ENCODE measurements at regions not wholly inside any gene's neighbourhood (a gene's known extent, or its start where the extent isn't known, plus 50 kb on each side); places are given as distances from the start of the nearest gene placed in this dataset.

GRCh38 chr4:170476351-170476750 lies 386.6 kb upstream of the AADAT start (continued):
- TF ChIP-seq CREB1 (CRISPR knock-in tag; IDR thresholded peaks at IDR 0.05; ENCODE audit: low read depth): no peak
- no peak for TF ChIP-seq NANOG (IDR thresholded peaks at IDR 0.05; ENCODE audit: borderline replicate concordance)
- TF ChIP-seq STAT1 (IDR thresholded peaks at IDR 0.05; ENCODE audit: unreplicated experiment): no peak
- no peak for TF ChIP-seq EZH2 (IDR thresholded peaks at IDR 0.05; ENCODE audit: low read depth, unreplicated experiment)

DNA sequence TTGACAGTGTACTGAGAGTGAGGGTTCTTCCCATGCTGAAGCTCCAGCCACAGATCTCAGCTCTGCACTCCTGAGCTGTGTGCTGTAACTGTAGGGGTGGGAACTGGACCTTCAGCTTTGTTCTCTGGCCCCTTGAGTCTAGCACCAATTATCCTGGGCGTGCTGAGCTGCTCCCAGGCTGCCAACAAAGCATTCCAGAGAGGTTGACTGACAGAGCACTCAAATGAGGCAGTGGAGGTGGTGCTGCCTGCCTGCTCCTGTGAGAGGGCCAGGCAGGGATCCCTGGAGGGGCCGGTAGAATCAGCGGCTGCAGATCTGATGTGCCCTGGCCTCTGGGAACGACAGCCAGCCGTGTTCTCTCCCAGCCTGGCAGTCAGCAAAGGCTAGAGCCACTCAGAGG lies 375.7 kb upstream of the AADAT start:
- TF ChIP-seq POLR2AphosphoS5 (IDR thresholded peaks at IDR 0.05; ENCODE audit: low read depth) (no peak), ZNF114 (CRISPR knock-in tag; IDR thresholded peaks at IDR 0.05) (no peak), EZH2 (IDR thresholded peaks at IDR 0.05; ENCODE audit: low read depth, unreplicated experiment) (no peak), CREB1 (CRISPR knock-in tag; IDR thresholded peaks at IDR 0.05; ENCODE audit: low read depth) (no peak), CTCF (conservative IDR thresholded peaks at IDR 0.05; ENCODE audit: low read depth in 2 of 2) (no peak), STAT1 (IDR thresholded peaks at IDR 0.05; ENCODE audit: unreplicated experiment) (no peak), JUNB (IDR thresholded peaks at IDR 0.05; ENCODE audit: unreplicated experiment) (no peak), NANOG (IDR thresholded peaks at IDR 0.05; ENCODE audit: borderline replicate concordance) (no peak), ZNF331 (CRISPR knock-in tag; IDR thresholded peaks at IDR 0.05; ENCODE audit: low read depth) (no peak)
- TF ChIP-seq, protein P1, sequence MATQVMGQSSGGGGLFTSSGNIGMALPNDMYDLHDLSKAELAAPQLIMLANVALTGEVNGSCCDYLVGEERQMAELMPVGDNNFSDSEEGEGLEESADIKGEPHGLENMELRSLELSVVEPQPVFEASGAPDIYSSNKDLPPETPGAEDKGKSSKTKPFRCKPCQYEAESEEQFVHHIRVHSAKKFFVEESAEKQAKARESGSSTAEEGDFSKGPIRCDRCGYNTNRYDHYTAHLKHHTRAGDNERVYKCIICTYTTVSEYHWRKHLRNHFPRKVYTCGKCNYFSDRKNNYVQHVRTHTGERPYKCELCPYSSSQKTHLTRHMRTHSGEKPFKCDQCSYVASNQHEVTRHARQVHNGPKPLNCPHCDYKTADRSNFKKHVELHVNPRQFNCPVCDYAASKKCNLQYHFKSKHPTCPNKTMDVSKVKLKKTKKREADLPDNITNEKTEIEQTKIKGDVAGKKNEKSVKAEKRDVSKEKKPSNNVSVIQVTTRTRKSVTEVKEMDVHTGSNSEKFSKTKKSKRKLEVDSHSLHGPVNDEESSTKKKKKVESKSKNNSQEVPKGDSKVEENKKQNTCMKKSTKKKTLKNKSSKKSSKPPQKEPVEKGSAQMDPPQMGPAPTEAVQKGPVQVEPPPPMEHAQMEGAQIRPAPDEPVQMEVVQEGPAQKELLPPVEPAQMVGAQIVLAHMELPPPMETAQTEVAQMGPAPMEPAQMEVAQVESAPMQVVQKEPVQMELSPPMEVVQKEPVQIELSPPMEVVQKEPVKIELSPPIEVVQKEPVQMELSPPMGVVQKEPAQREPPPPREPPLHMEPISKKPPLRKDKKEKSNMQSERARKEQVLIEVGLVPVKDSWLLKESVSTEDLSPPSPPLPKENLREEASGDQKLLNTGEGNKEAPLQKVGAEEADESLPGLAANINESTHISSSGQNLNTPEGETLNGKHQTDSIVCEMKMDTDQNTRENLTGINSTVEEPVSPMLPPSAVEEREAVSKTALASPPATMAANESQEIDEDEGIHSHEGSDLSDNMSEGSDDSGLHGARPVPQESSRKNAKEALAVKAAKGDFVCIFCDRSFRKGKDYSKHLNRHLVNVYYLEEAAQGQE (IDR thresholded peaks at IDR 0.05; ENCODE audit: unreplicated experiment): no peak
- TF ChIP-seq, protein P2, sequence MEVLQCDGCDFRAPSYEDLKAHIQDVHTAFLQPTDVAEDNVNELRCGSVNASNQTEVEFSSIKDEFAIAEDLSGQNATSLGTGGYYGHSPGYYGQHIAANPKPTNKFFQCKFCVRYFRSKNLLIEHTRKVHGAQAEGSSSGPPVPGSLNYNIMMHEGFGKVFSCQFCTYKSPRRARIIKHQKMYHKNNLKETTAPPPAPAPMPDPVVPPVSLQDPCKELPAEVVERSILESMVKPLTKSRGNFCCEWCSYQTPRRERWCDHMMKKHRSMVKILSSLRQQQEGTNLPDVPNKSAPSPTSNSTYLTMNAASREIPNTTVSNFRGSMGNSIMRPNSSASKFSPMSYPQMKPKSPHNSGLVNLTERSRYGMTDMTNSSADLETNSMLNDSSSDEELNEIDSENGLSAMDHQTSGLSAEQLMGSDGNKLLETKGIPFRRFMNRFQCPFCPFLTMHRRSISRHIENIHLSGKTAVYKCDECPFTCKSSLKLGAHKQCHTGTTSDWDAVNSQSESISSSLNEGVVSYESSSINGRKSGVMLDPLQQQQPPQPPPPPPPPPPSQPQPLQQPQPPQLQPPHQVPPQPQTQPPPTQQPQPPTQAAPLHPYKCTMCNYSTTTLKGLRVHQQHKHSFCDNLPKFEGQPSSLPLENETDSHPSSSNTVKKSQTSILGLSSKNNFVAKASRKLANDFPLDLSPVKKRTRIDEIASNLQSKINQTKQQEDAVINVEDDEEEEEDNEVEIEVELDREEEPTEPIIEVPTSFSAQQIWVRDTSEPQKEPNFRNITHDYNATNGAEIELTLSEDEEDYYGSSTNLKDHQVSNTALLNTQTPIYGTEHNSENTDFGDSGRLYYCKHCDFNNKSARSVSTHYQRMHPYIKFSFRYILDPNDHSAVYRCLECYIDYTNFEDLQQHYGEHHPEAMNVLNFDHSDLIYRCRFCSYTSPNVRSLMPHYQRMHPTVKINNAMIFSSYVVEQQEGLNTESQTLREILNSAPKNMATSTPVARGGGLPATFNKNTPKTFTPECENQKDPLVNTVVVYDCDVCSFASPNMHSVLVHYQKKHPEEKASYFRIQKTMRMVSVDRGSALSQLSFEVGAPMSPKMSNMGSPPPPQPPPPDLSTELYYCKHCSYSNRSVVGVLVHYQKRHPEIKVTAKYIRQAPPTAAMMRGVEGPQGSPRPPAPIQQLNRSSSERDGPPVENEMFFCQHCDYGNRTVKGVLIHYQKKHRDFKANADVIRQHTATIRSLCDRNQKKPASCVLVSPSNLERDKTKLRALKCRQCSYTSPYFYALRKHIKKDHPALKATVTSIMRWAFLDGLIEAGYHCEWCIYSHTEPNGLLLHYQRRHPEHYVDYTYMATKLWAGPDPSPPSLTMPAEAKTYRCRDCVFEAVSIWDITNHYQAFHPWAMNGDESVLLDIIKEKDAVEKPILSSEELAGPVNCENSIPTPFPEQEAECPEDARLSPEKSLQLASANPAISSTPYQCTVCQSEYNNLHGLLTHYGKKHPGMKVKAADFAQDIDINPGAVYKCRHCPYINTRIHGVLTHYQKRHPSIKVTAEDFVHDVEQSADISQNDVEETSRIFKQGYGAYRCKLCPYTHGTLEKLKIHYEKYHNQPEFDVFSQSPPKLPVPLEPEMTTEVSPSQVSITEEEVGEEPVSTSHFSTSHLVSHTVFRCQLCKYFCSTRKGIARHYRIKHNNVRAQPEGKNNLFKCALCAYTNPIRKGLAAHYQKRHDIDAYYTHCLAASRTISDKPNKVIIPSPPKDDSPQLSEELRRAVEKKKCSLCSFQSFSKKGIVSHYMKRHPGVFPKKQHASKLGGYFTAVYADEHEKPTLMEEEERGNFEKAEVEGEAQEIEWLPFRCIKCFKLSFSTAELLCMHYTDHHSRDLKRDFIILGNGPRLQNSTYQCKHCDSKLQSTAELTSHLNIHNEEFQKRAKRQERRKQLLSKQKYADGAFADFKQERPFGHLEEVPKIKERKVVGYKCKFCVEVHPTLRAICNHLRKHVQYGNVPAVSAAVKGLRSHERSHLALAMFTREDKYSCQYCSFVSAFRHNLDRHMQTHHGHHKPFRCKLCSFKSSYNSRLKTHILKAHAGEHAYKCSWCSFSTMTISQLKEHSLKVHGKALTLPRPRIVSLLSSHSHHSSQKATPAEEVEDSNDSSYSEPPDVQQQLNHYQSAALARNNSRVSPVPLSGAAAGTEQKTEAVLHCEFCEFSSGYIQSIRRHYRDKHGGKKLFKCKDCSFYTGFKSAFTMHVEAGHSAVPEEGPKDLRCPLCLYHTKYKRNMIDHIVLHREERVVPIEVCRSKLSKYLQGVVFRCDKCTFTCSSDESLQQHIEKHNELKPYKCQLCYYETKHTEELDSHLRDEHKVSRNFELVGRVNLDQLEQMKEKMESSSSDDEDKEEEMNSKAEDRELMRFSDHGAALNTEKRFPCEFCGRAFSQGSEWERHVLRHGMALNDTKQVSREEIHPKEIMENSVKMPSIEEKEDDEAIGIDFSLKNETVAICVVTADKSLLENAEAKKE (CRISPR knock-in tag; IDR thresholded peaks at IDR 0.05): no peak
- TF ChIP-seq, protein P3, sequence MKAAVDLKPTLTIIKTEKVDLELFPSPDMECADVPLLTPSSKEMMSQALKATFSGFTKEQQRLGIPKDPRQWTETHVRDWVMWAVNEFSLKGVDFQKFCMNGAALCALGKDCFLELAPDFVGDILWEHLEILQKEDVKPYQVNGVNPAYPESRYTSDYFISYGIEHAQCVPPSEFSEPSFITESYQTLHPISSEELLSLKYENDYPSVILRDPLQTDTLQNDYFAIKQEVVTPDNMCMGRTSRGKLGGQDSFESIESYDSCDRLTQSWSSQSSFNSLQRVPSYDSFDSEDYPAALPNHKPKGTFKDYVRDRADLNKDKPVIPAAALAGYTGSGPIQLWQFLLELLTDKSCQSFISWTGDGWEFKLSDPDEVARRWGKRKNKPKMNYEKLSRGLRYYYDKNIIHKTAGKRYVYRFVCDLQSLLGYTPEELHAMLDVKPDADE (IDR thresholded peaks at IDR 0.05): no peak
- H3K4me3 Mint-ChIP-seq: no peak overlapping the region
- ATAC-seq (peak; percentile 72), DNase-seq (ENCODE audit: low spot score) (peak; percentile 10)
- H3K4me1 Mint-ChIP-seq: no peaks in the 10 kb centered on the region; the same call in 2 of the 3 replicates
- no peaks in the 10 kb centered on the region for H3K36me3 ChIP-seq (ENCODE audit: insufficient read depth)
- no peaks in the 10 kb centered on the region for H3K27me3 ChIP-seq (ENCODE audit: insufficient read depth)
- H3K27ac Mint-ChIP-seq: no peak overlapping the region
- peaks cover 6% of the 10 kb centered on the region; the same call in 2 of the 3 replicates for H3K9me3 Mint-ChIP-seq
- H3K4me3 ChIP-seq: no peak overlapping the region
- H3K27ac ChIP-seq (ENCODE audit: low read depth): no peak overlapping the region
- no peak overlapping the region for H3K4me2 ChIP-seq
- H3K4me1 ChIP-seq (ENCODE audit: insufficient read depth): no peaks in the 10 kb centered on the region
- no peaks in the 10 kb centered on the region for H3K27me3 Mint-ChIP-seq (ENCODE audit: insufficient read depth, low read depth, poor library complexity)
- no peaks in the 10 kb centered on the region for H3F3A ChIP-seq (replicated peaks; ENCODE audit: low read depth)
- H3K36me3 Mint-ChIP-seq (ENCODE audit: low read depth): no peaks in the 10 kb centered on the region
- peak overlapping the region; percentile 72 for H2AFZ ChIP-seq
- no peaks in the 10 kb centered on the region for H4K20me1 ChIP-seq (replicated peaks; ENCODE audit: insufficient read depth)
- H3K79me2 ChIP-seq (replicated peaks; ENCODE audit: insufficient read depth): no peaks in the 10 kb centered on the region
- no peaks in the 10 kb centered on the region; the same call in 1 of the 2 replicates for H3K9me2 ChIP-seq (ENCODE audit: insufficient read depth)

Data from GM23338 (cell line).